SK-N-MC (cell line): ENCODE measurements at regions not wholly inside any gene's neighbourhood (a gene's known extent, or its start where the extent isn't known, plus 50 kb on each side); places are given as distances from the start of the nearest gene placed in this dataset.

Experiments
- DNase-seq: peaks from one replicate; pipeline ENCODE4 v3.0.0-alpha.2; 2011; ENCODE audit warnings: low read depth, low spot score
- H3K27ac ChIP-seq: fragments of 200-600 bp; sonication (generic); 2 replicates; pipeline ENCODE4 v1.5.1; 2016; ENCODE audit warnings: mixed run types
- H3K36me3 ChIP-seq: fragments of 200-600 bp; sonication (generic); 2 replicates; pipeline ENCODE4 v1.6.1; 2017; ENCODE audit warnings: antibody characterized with exemption, low read length, mixed read lengths; ENCODE audit not compliant: insufficient read depth
- H3K4me3 ChIP-seq: fragments of 200-600 bp; sonication (generic); 2 replicates; pipeline ENCODE4 v1.5.1; 2016
- H3K9ac ChIP-seq: fragments of 200-600 bp; sonication (generic); 2 replicates; pipeline ENCODE4 v1.8.0; 2017; ENCODE audit warnings: mixed run types, mixed read lengths; ENCODE audit not compliant: insufficient read length
- H3K9me3 ChIP-seq: fragments of 200-600 bp; sonication (generic); 2 replicates; pipeline ENCODE4 v1.6.1; 2017; ENCODE audit warnings: low read depth, mild to moderate bottlenecking, antibody characterized with exemption, low read length, moderate library complexity, mixed read lengths
- EZH2 ChIP-seq: fragments of 200-600 bp; sonication (generic); IDR thresholded peaks from one replicate; pipeline ENCODE4 v1.6.1; 2017; ENCODE audit warnings: antibody characterized with exemption
- FOXP2 ChIP-seq: optimal IDR thresholded peaks from 2 replicates; pipeline ENCODE3; 2011; ENCODE audit warnings: mild to moderate bottlenecking, moderate library complexity; ENCODE audit not compliant: insufficient read depth; ENCODE audit errors: extremely low read length, control extremely low read depth
- POLR2AphosphoS5 ChIP-seq: IDR thresholded peaks from 2 replicates; pipeline ENCODE4 v1.6.1; 2012; ENCODE audit warnings: mild to moderate bottlenecking, low read depth, low read length, borderline replicate concordance

GRCh38 chr10:58885146-58885545, 291.3 kb upstream of the PHYHIPL start:
- no peak for TF ChIP-seq POLR2AphosphoS5
- no peak for TF ChIP-seq EZH2
- TF ChIP-seq FOXP2 = no peak
- Histone ChIP-seq H3K36me3 (no peaks in the 10 kb centered on the region), H3K9ac (no peak overlapping the region), H3K4me3 (no peak overlapping the region), H3K9me3 (no peaks in the 10 kb centered on the region), H3K27ac (no peak overlapping the region)
- no peak for DNase-seq

GRCh38 chr10:58885686-58886345, 290.6 kb upstream of the PHYHIPL start:
- no peaks in the 10 kb centered on the region for H3K9me3 ChIP-seq
- H3K27ac ChIP-seq = no peak overlapping the region
- no peak overlapping the region for H3K9ac ChIP-seq
- TF ChIP-seq FOXP2 = no peak
- TF ChIP-seq EZH2 = no peak
- no peak for TF ChIP-seq POLR2AphosphoS5
- no peaks in the 10 kb centered on the region for H3K36me3 ChIP-seq
- no peak overlapping the region for H3K4me3 ChIP-seq
- no peak for DNase-seq

DNA sequence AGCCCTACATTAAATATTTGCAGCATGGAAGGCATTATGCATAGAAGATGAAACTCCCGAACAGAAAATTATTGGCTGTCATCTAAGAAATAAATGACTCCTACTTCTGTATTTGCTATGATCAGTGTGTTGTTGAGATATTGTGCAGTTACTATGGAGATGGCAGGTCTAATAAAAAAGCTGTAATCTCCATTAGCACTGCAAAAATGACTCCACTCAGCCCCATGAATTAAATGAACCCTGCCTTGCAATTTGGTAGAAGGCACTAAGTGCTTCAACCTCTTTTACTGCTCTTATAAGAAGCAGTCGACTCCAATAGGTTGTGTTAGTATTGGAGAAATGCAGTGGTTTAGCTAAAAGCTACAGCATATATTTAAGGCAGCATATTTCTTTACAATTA, 290.0 kb upstream of the PHYHIPL start:
- H3K27ac ChIP-seq = no peak overlapping the region
- no peaks in the 10 kb centered on the region for H3K36me3 ChIP-seq
- H3K9ac ChIP-seq = no peak overlapping the region
- TF ChIP-seq FOXP2 (no peak), POLR2AphosphoS5 (no peak), EZH2 (no peak)
- H3K9me3 ChIP-seq = no peaks in the 10 kb centered on the region
- H3K4me3 ChIP-seq = no peak overlapping the region
- DNase-seq = no peak

DNA sequence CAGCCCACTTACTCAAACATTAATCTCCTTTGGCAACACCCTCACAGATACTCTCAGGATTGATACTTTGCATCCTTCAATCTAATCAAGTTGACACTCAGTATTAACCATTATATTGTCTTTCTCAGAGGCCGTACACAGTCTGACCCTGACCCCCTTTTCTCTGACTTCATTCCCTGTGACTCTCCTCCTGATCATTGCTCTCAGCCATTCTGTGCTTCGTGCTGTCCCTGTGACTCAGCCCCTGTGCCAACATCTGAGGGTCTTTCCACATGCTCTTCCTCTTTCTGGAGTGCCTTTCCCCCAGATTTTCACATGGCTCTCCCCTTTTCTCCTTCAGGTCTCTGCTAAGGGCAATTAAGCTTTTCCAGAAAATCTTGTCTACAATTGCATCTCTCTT, 289.0 kb upstream of the PHYHIPL start:
- Histone ChIP-seq H3K9ac (no peak overlapping the region), H3K4me3 (no peak overlapping the region), H3K9me3 (no peaks in the 10 kb centered on the region), H3K27ac (no peak overlapping the region), H3K36me3 (no peaks in the 10 kb centered on the region)
- TF ChIP-seq EZH2 (no peak), FOXP2 (no peak), POLR2AphosphoS5 (no peak)
- no peak for DNase-seq

- no peaks in the 10 kb centered on the region for H3K9me3 ChIP-seq
- no peak overlapping the region for H3K27ac ChIP-seq
- no peak overlapping the region for H3K9ac ChIP-seq
- H3K4me3 ChIP-seq = no peak overlapping the region
- no peak for TF ChIP-seq FOXP2
- no peak for TF ChIP-seq EZH2
- TF ChIP-seq POLR2AphosphoS5 = no peak
- no peak for DNase-seq
- H3K36me3 ChIP-seq = no peaks in the 10 kb centered on the region
Observed at GRCh38 chr10:58888957-58889356, 287.5 kb upstream of the PHYHIPL start.

DNA sequence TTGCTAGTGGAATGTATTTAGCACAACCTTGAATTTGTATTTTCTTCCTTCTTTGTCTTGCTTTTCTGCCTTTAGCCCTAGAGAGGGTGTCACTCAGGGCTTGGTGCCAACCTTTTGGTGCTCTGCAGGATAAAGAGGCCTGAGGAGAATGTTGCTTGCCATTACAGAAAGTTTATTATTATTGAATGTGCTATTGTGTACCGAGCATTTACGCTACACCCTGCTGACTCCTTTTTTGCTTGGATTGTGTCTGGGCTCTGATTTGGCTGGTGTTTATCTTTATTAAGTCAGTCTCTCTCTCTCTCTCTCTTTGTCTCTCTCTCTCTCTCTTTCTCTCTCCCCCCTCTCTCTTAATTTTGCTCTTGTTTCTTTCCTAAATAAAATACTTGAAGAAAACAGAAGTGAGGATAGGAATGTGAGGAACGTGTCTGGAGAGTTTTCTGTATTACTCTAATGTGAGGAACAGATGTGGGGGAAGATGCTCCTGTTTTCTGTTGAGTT, 284.4 kb upstream of the PHYHIPL start:
- Histone ChIP-seq H3K27ac (no peak overlapping the region), H3K9ac (no peak overlapping the region), H3K36me3 (no peaks in the 10 kb centered on the region), H3K9me3 (no peaks in the 10 kb centered on the region), H3K4me3 (no peak overlapping the region)
- TF ChIP-seq FOXP2 = no peak
- no peak for TF ChIP-seq EZH2
- no peak for TF ChIP-seq POLR2AphosphoS5
- DNase-seq = no peak

DNA sequence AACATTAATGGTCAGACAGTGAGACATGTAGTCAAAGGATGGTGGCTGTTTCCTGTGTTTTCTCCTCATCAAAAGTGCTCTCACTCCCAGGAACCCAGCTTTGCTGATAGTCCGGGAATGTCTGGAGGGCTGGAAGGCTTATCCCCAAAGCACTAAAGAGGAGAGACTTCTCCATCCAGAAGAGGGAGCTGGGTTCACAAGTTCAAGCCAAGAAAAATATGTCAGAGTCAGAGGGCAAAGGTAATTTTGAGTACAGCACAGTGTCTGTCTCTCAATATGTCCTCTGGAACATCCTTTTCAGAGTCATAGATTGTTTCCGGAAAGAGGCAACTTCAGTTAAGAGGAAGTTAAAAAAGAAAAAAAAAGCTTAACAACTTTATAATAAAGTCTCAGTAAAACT, 281.5 kb upstream of the PHYHIPL start:
- Histone ChIP-seq H3K36me3 (no peaks in the 10 kb centered on the region), H3K9ac (no peak overlapping the region), H3K9me3 (no peaks in the 10 kb centered on the region), H3K4me3 (no peak overlapping the region), H3K27ac (no peak overlapping the region)
- no peak for DNase-seq
- TF ChIP-seq EZH2 = no peak
- TF ChIP-seq FOXP2 = no peak
- TF ChIP-seq POLR2AphosphoS5 = no peak

DNA sequence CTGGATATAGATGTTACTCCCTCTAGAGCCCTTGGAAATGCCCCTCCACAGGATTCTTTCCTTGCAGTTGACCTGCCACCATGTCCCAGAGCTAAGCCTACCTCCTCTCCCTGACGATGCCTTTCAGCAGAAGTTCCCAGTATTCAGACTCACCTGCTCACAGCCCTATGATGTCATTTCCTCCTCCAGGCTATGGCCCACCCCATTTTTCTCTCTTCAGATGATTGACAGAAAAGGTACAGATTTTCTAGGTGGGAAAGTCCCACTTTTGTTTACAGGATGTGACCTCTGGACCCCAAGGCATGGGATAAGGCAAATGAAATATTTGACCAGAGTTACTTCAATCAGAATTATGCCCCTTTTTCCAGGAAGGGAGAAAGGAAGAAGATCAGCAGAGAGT, 280.2 kb upstream of the PHYHIPL start:
- TF ChIP-seq POLR2AphosphoS5 = no peak
- no peak for TF ChIP-seq EZH2
- TF ChIP-seq FOXP2 = no peak
- DNase-seq = no peak

GRCh38 chr10:58897236-58897635, 279.2 kb upstream of the PHYHIPL start:
- Histone ChIP-seq H3K9me3 (no peaks in the 10 kb centered on the region), H3K36me3 (no peaks in the 10 kb centered on the region), H3K27ac (no peak overlapping the region), H3K9ac (no peak overlapping the region), H3K4me3 (no peak overlapping the region)
- TF ChIP-seq POLR2AphosphoS5 (no peak), EZH2 (no peak), FOXP2 (no peak)
- DNase-seq = no peak

More for the DNA sequence above, 280.2 kb upstream of the PHYHIPL start:
- Histone ChIP-seq H3K4me3 (no peak overlapping the region), H3K9ac (no peak overlapping the region), H3K36me3 (no peaks in the 10 kb centered on the region), H3K9me3 (no peaks in the 10 kb centered on the region), H3K27ac (no peak overlapping the region)
